Heart left ventricle (tissue), 16 donors: ENCODE measurements at regions not wholly inside any gene's neighbourhood (a gene's known extent, or its start where the extent isn't known, plus 50 kb on each side); places are given as distances from the start of the nearest gene placed in this dataset.

Source experiments
- ATAC-seq, 4 donors: fragments of 200-7000 bp; cut with Tn5 transposase; one replicate each; pipeline ENCODE4 v1.9.1; 2020 to 2022; ENCODE audit warnings: moderate library complexity in 4 of 4, mild to moderate bottlenecking in 3 of 4, moderate number of reproducible peaks in 1 of 4
- DNase-seq, 5 donors: peaks; one replicate each; pipeline ENCODE4 v3.0.0-alpha.2; 2020
- H3K27ac ChIP-seq, 12 donors: fragments of 200-600 bp; sonication (generic) in 4 of 12; one replicate each; pipeline versions ENCODE4 v1.5.0 to v1.8.0; 2016 to 2022; ENCODE audit warnings: mild to moderate bottlenecking in 2 of 12
- H3K27me3 ChIP-seq, 9 donors: fragments of 200-600 bp; sonication (generic) in 2 of 9; one replicate each; pipeline versions ENCODE4 v1.5.1 to v1.8.0; 2016 to 2022; ENCODE audit warnings: mild to moderate bottlenecking in 3 of 9
- H3K36me3 ChIP-seq, 9 donors: fragments of 200-600 bp; sonication (generic) in 2 of 9; one replicate each; pipeline versions ENCODE4 v1.5.0 to v1.8.0; 2018 to 2022; ENCODE audit warnings: mild to moderate bottlenecking in 2 of 9
- H3K4me1 ChIP-seq, 12 donors: fragments of 200-600 bp; sonication (generic) in 4 of 12; one replicate each; pipeline versions ENCODE4 v1.5.0 to v1.8.0; 2016 to 2022; ENCODE audit warnings: mild to moderate bottlenecking in 3 of 12
- H3K4me3 ChIP-seq, 12 donors: fragments of 200-600 bp; sonication (generic) in 4 of 12; one replicate each; pipeline versions ENCODE4 v1.5.0 to v1.8.0; 2017 to 2022; ENCODE audit warnings: mild to moderate bottlenecking in 9 of 12, moderate library complexity in 4 of 12
- H3K9me3 ChIP-seq, 12 donors: fragments of 200-600 bp; sonication (generic) in 4 of 12; one replicate each; pipeline versions ENCODE4 v1.5.0 to v1.8.0; 2016 to 2022; ENCODE audit warnings: mild to moderate bottlenecking in 1 of 12
- POLR2A ChIP-seq, 2 donors: fragments of 450-650 bp; IDR thresholded peaks; one replicate each; pipeline ENCODE4 v1.6.1; 2017; ENCODE audit warnings: antibody characterized with exemption in 2 of 2, mild to moderate bottlenecking in 2 of 2, moderate library complexity in 2 of 2
- WGBS, 4 donors: extraction: QIAGEN DNeasy Blood & Tissue Kit in 2 of 4; methylation state at CpG; one replicate each; pipeline versions ENCODE4 v1.1.5 to v1.1.7; 2013 to 2018; 5-methylcytosine and 5-hydroxymethylcytosine counted together
- intact Hi-C, 10 donors: fragments of 100-400 bp; cut with DNase I; formaldehyde crosslinking; loops; one replicate each; pipeline versions ENCODE4 v1.11.1 to v1.14.2; 2022
- TF ChIP-seq, protein P1 (sequence below), 12 donors: fragments of 200-600 bp; sonication (generic) in 4 of 12; IDR thresholded peaks; one replicate each; pipeline versions ENCODE4 v1.5.0 to v1.8.0; 2018 to 2022; ENCODE audit warnings: antibody characterized with exemption in 12 of 12, mild to moderate bottlenecking in 5 of 12
- donor health status: ischemic (EF 13 %, LVEDD 7.1; RV severe dilation, severe dysfunction).
- donor health status: healthy with polysubstance abuse.
- donor health status: DM: no; HTN: yes; CAD: no.
- donor health status: DM: no; HTN: no; CAD: no.
- donor health status: ischemic (EF 25% LVEDD 6.9; RV normal size, moderate dysfunction).
- donor health status: ischemic (EF 25% LVEDD 5.7; RV mildly dilated, moderate dysfunction).
- donor health status: healthy.
- donor health status: DM: yes; HTN: yes; CAD: no.
- donor health status: ischemic (EF 35%, LVEDD 5.7; RV mildly dilated, moderate dysfunction).
- donor health status: nonischemic (EF 11% LVEDD 7.7; RV severe dilation, severe dysfunction).
- donor health status: DM: yes; HTN: yes; CAD: no.
- donor health status: PGD.
- donor health status: ischemic (EF 29% LVEDD 5.4; RV normal size, mild dysfunction).
- donor health status: nonischemic (EF 23%, LVEDD 6.1; RV moderate dilation, normal function).

DNA sequence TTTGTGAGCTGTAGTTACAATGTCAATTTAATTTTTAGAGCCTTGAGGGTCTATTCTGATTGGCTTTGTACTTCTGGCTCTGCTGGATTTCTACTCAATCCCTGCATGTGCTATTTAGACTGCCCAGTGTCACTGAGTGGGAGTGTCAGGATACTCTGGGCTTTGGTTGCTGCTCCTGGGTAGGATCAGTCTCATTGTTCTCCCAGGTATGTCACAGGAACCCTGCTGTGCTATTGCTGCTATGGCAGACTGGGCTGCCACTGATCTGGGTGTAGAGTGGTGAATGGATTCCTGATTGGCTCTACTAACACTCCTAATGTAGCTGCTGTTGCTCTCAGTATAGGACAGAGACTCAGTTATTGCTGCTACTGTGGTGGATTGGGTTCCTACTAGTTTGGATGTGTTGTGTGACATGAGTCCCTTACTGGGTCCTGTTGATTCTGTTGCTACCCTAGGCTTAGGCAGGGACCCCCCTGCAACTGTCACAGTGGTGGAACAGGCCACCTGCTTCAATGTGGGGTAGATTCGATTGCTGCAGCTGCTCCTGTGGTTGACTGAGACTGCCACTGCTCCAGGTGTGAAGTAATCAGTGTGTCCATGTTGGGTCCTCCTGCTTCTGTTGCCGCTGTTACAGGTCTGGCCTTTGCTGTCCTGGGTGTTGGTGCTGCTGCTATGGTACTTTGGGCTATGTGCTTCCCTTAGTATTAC is 707.8 kb upstream of the AMOT start:
- H3K27me3 ChIP-seq, result no peaks in the 10 kb centered on the region
- 44 to 85% (median 75%) methylated on average over 2 of the region's 2 CpGs for WGBS, 4 donors
- TF ChIP-seq POLR2A (IDR thresholded peaks at IDR 0.05), result no peak
- TF ChIP-seq, protein P1, sequence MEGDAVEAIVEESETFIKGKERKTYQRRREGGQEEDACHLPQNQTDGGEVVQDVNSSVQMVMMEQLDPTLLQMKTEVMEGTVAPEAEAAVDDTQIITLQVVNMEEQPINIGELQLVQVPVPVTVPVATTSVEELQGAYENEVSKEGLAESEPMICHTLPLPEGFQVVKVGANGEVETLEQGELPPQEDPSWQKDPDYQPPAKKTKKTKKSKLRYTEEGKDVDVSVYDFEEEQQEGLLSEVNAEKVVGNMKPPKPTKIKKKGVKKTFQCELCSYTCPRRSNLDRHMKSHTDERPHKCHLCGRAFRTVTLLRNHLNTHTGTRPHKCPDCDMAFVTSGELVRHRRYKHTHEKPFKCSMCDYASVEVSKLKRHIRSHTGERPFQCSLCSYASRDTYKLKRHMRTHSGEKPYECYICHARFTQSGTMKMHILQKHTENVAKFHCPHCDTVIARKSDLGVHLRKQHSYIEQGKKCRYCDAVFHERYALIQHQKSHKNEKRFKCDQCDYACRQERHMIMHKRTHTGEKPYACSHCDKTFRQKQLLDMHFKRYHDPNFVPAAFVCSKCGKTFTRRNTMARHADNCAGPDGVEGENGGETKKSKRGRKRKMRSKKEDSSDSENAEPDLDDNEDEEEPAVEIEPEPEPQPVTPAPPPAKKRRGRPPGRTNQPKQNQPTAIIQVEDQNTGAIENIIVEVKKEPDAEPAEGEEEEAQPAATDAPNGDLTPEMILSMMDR (IDR thresholded peaks at IDR 0.05), result no peak
- no peaks in the 10 kb centered on the region for H3K36me3 ChIP-seq
- no peak overlapping the region for H3K4me3 ChIP-seq
- ATAC-seq (no peak), DNase-seq (no peak)
- no peaks in the 10 kb centered on the region for H3K9me3 ChIP-seq
- no peak overlapping the region for H3K27ac ChIP-seq
- no peaks in the 10 kb centered on the region for H3K4me1 ChIP-seq
- intact Hi-C loops, result no loop called here

DNA sequence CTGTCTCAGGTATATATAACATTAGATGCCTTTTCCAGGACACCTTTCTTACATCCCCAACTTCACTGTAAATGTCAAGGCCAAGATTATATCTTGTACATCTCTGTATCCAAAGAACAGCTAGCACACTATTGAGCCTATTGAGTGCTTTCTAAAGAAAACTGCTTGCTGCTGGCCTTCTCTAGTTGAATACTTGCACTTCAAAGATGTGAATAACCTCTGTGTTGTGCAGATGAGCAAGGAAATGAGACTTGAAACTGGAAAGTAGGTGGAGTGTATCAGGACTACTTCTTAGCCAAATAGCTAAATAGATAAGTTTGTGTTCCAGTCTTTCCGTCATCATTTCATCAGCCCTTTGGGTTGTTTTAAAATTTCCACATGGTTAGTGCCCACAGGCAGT is 704.4 kb upstream of the AMOT start:
- H3K27ac ChIP-seq, result no peak overlapping the region
- H3K9me3 ChIP-seq, result no peaks in the 10 kb centered on the region
- H3K4me3 ChIP-seq, result no peak overlapping the region
- no peaks in the 10 kb centered on the region for H3K4me1 ChIP-seq
- no peaks in the 10 kb centered on the region for H3K36me3 ChIP-seq
- no peak for DNase-seq
- WGBS, 4 donors, result 71 to 83% methylated on average over 1 of the region's 1 CpG; no CpG with 5 or more reads in 2 of the 4 donors
- no peaks in the 10 kb centered on the region for H3K27me3 ChIP-seq
- intact Hi-C loops, result no loop called here
- TF ChIP-seq, protein P1 (IDR thresholded peaks at IDR 0.05), result no peak
- no peak for TF ChIP-seq POLR2A (IDR thresholded peaks at IDR 0.05)
- no peak for ATAC-seq

DNA sequence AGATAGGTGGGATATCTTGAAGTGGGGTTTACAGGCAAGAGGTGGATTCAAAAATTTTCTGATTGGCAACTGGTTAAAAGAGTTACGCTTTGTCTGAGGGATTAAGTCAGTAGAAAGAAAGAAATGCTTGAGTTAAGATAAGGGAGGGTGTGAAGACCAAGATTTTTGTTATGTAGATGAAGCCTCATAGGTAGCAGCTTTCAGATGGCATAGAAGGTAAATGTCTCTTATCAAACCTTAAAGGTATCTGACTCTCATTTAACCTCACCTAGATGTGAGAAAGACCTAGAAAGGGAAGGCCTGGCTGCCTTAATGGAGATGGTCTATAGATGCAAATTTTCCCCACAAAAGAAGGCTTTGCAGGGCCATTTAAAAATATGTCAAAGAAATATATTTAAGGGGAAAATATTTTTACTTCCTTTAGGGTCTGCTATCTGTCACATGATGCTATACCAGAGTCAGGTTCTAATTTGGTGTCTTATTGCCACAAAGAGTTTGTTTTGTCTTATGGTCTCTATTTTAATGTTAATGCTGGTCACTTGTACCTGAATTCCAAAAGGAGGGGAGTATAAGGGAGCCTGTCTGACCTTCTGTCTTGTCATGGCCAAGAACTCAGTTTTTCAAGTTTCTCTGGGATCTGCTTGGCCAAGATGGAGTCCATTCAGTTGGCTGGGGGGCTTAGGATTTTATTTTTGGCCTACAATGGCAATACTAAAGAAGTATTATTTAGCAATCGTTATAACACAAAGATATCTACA is 699.1 kb upstream of the AMOT start:
- 63 to 88% (median 80%) methylated on average over 2 of the region's 2 CpGs for WGBS, 4 donors
- intact Hi-C loops, result no loop called here
- DNase-seq, result no peak
- Histone ChIP-seq H3K27ac (no peak overlapping the region), H3K9me3 (no peaks in the 10 kb centered on the region), H3K4me3 (no peak overlapping the region), H3K4me1 (no peaks in the 10 kb centered on the region), H3K36me3 (no peaks in the 10 kb centered on the region), H3K27me3 (no peaks in the 10 kb centered on the region)
- no peak for TF ChIP-seq POLR2A (IDR thresholded peaks at IDR 0.05)
- TF ChIP-seq, protein P1 (IDR thresholded peaks at IDR 0.05), result no peak
- ATAC-seq, result no peak

DNA sequence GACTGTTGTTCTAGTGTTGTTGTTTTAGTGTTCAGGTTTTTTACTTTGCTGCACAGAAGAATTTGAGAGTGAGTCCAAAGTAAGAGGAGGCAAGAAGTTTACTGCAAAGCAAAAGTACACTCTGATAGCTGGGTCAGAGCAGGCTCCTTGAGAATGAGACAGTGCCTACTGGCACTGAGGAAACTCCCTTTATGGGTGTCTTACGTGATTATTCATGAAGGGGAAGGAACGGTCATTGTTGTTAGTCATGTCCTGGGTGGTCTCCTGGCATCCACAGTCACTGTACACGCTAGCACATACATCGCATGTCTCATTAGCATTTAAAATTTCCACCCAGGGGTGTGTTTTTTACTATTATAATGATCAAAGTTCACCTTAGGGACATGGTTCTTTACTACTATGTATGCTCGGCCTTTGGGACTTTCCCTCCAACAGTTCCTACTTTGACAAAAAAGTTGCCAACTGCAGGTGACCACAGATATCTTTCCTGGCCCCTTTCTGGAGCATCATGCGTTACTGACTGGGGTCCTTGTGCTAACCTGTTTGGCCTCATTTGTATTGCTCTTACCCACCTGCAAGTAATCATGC is 688.9 kb upstream of the AMOT start:
- intact Hi-C loops, result no loop called here
- Histone ChIP-seq H3K4me3 (no peak overlapping the region), H3K27me3 (peaks cover 0 to 5% (median 0%) of the 10 kb centered on the region in 9 donors), H3K4me1 (no peaks in the 10 kb centered on the region), H3K9me3 (no peaks in the 10 kb centered on the region), H3K36me3 (no peaks in the 10 kb centered on the region), H3K27ac (no peak overlapping the region)
- TF ChIP-seq POLR2A (IDR thresholded peaks at IDR 0.05), result no peak
- TF ChIP-seq, protein P1 (IDR thresholded peaks at IDR 0.05), result no peak
- ATAC-seq (no peak), DNase-seq (no peak)
- 77 to 88% (median 84%) methylated on average over 6 of the region's 6 CpGs for WGBS, 4 donors
